Upper lobe of left lung (tissue), 4 donors: ENCODE measurements at regions not wholly inside any gene's neighbourhood (a gene's known extent, or its start where the extent isn't known, plus 50 kb on each side); places are given as distances from the start of the nearest gene placed in this dataset.
"Not testable (repeated sequence)": the region's sequence is repeated elsewhere in the genome, so short reads cannot be mapped to it uniquely, and the experiment has no call there.

Source experiments
- CTCF ChIP-seq, 6 experiments: fragments of 450-650 bp in 4 of 6; fragments of 200-600 bp in 2 of 6; sonication (generic) in 2 of 6; IDR thresholded peaks; one replicate each; pipeline ENCODE4 v1.5.1; 2016 to 2019; ENCODE audit warnings: antibody characterized with exemption in 6 of 6
- EP300 ChIP-seq, 4 donors: sonication (generic); formaldehyde crosslinking; IDR thresholded peaks; one replicate each; pipeline ENCODE4 v1.5.1; 2017; ENCODE audit warnings: antibody characterized with exemption in 4 of 4, control low read depth in 2 of 4
- POLR2A ChIP-seq, 4 donors: fragments of 450-650 bp; IDR thresholded peaks; one replicate each; pipeline ENCODE4 v1.5.1; 2016 to 2017; ENCODE audit warnings: antibody characterized with exemption in 4 of 4, mild to moderate bottlenecking in 2 of 4
- POLR2AphosphoS5 ChIP-seq, 2 donors: sonication (generic); formaldehyde crosslinking; IDR thresholded peaks; one replicate each; pipeline ENCODE4 v1.5.1; 2017; ENCODE audit warnings: antibody characterized with exemption in 2 of 2

- not testable (repeated sequence) for TF ChIP-seq CTCF, POLR2AphosphoS5, POLR2A, EP300 (IDR thresholded peaks at IDR 0.05)
Observed at GRCh38 chr5:99510237-99510866, 581.5 kb upstream of the CHD1 start.
